CD14-positive monocyte (primary cell): ENCODE measurements at regions not wholly inside any gene's neighbourhood (a gene's known extent, or its start where the extent isn't known, plus 50 kb on each side); places are given as distances from the start of the nearest gene placed in this dataset.
"Not testable (repeated sequence)": the region's sequence is repeated elsewhere in the genome, so short reads cannot be mapped to it uniquely, and the experiment has no call there.

ENCODE experiments used
- DNase-seq, 3 donors: peaks; one replicate each; pipeline ENCODE4 v3.0.0-alpha.2; 2011 to 2022
- H2AFZ ChIP-seq: 2 replicates; pipeline ENCODE4 v1.6.0; 2012; ENCODE audit warnings: mild to moderate bottlenecking, low read depth, low read length, inconsistent platforms; ENCODE audit not compliant: insufficient read depth, poor library complexity, severe bottlenecking
- H3K27ac ChIP-seq, 2 donors: 1 replicate in 1 of 2; 2 replicates in 1 of 2; pipeline ENCODE4 v1.5.1; 2012 to 2013; ENCODE audit warnings: low read length in 2 of 2, control low read depth in 1 of 2, inconsistent platforms in 1 of 2, low read depth in 1 of 2, mild to moderate bottlenecking in 1 of 2
- H3K27me3 ChIP-seq, 2 donors: one replicate each; pipeline versions ENCODE4 v1.6.0 to v1.6.1; 2011 to 2013; ENCODE audit warnings: low read length in 2 of 2; ENCODE audit not compliant: control insufficient read depth in 2 of 2, insufficient read depth in 2 of 2
- H3K36me3 ChIP-seq, 2 donors: replicated peaks in 1 of 2; 1 replicate in 1 of 2; 2 replicates in 1 of 2; pipeline versions ENCODE4 v1.5.1 to v1.6.1; 2012 to 2013; ENCODE audit warnings: low read length in 2 of 2, control low read depth in 1 of 2, inconsistent platforms in 1 of 2, mild to moderate bottlenecking in 1 of 2; ENCODE audit not compliant: insufficient read depth in 2 of 2, control insufficient read depth in 1 of 2
- H3K4me1 ChIP-seq, 2 donors: 1 replicate in 1 of 2; 2 replicates in 1 of 2; pipeline versions ENCODE4 v1.5.1 to v1.6.1; 2012 to 2013; ENCODE audit warnings: low read length in 2 of 2, control low read depth in 1 of 2, inconsistent platforms in 1 of 2, mild to moderate bottlenecking in 1 of 2, moderate library complexity in 1 of 2; ENCODE audit not compliant: insufficient read depth in 2 of 2, control insufficient read depth in 1 of 2
- H3K4me2 ChIP-seq: replicated peaks from 2 replicates; pipeline ENCODE3; 2012; ENCODE audit warnings: low read length, moderate library complexity, mild to moderate bottlenecking; ENCODE audit not compliant: poor library complexity, severe bottlenecking; ENCODE audit errors: extremely low read depth
- H3K4me3 ChIP-seq, 3 experiments: fragments of 200-600 bp in 1 of 3; sonication (generic) in 1 of 3; replicated peaks in 1 of 3; 1 replicate in 2 of 3; 2 replicates in 1 of 3; pipeline ENCODE4 v1.5.1; 2011 to 2013; ENCODE audit warnings: low read length in 3 of 3, mild to moderate bottlenecking in 3 of 3, control low read depth in 2 of 3, low read depth in 2 of 3, inconsistent platforms in 1 of 3, moderate library complexity in 1 of 3
- H3K79me2 ChIP-seq: 2 replicates; pipeline ENCODE4 v1.6.0; 2012; ENCODE audit warnings: mild to moderate bottlenecking, control low read depth, inconsistent platforms, low read length, moderate library complexity; ENCODE audit not compliant: insufficient read depth
- H3K9ac ChIP-seq: 2 replicates; pipeline ENCODE4 v1.6.0; 2017; ENCODE audit warnings: low read length, mild to moderate bottlenecking; ENCODE audit not compliant: insufficient read depth, poor library complexity, severe bottlenecking
- H3K9me3 ChIP-seq, 2 donors: replicated peaks in 1 of 2; 1 replicate in 1 of 2; 2 replicates in 1 of 2; pipeline versions ENCODE4 v1.5.1 to v1.6.1; 2012 to 2013; ENCODE audit warnings: low read length in 2 of 2, control low read depth in 1 of 2; ENCODE audit not compliant: control insufficient read depth in 1 of 2, insufficient read depth in 1 of 2
- H4K20me1 ChIP-seq: 2 replicates; pipeline ENCODE4 v1.6.0; 2012; ENCODE audit warnings: mild to moderate bottlenecking, low read length, control low read depth, moderate library complexity; ENCODE audit not compliant: insufficient read depth
- H3K27ac Mint-ChIP-seq, 7 donors: one replicate each; pipeline ENCODE4 v1.8.0; 2020; ENCODE audit warnings: mild to moderate bottlenecking in 7 of 7, mixed read lengths in 7 of 7, moderate library complexity in 6 of 7, inconsistent platforms in 2 of 7
- H3K27me3 Mint-ChIP-seq, 3 donors: one replicate each; pipeline ENCODE4 v1.8.0; 2021 to 2022; ENCODE audit warnings: low read depth in 3 of 3, mild to moderate bottlenecking in 3 of 3, mixed read lengths in 3 of 3, moderate library complexity in 3 of 3, inconsistent platforms in 1 of 3
- H3K36me3 Mint-ChIP-seq, 2 donors: one replicate each; pipeline ENCODE4 v1.8.0; 2020; ENCODE audit warnings: mixed read lengths in 2 of 2, inconsistent platforms in 1 of 2, mild to moderate bottlenecking in 1 of 2
- H3K4me1 Mint-ChIP-seq: one replicate; pipeline ENCODE4 v1.8.0; 2020; ENCODE audit warnings: mild to moderate bottlenecking, mixed read lengths
- H3K4me3 Mint-ChIP-seq, 2 donors: one replicate each; pipeline ENCODE4 v1.8.0; 2020; ENCODE audit warnings: mild to moderate bottlenecking in 2 of 2, mixed read lengths in 2 of 2, moderate library complexity in 1 of 2
- H3K9me3 Mint-ChIP-seq, 7 donors: one replicate each; pipeline ENCODE4 v1.8.0; 2020 to 2022; ENCODE audit warnings: mixed read lengths in 7 of 7, mild to moderate bottlenecking in 6 of 7, moderate library complexity in 6 of 7, inconsistent platforms in 2 of 7
- WGBS: methylation state at CpG from one replicate; pipeline ENCODE4 v1.1.5; 2013; ENCODE audit warnings: missing lambda C conversion rate; ENCODE audit not compliant: insufficient coverage; 5-methylcytosine and 5-hydroxymethylcytosine counted together
- intact Hi-C, 2 donors: fragments of 100-400 bp; cut with micrococcal nuclease; formaldehyde crosslinking; loops; one replicate each; pipeline versions ENCODE4 v1.15.0 to v1.15.1; 2023
- TF ChIP-seq, protein P1 (sequence below): fragments of 200-600 bp; IDR thresholded peaks from one replicate; pipeline ENCODE4 v1.8.0; 2022; ENCODE audit warnings: antibody characterized with exemption, mild to moderate bottlenecking

DNA sequence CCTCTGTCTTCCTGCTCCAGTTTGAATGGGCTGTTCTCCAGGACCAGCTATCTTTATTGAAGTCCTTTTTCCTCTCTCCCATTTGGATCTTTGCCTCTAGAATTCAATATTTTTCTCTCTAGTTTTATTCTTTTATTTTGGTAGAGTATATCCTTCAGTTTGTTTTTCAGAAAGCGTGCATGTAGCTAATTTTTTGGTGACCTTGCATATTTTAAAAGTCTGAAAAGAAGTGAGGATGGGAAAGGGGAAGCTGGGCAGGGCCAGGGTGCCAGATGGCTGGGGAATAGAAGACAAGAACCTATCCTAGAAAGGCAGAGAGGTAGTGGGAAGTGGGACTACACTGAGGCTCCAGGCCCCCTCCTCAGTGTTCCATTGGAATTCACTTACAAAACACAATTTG, 95.0 kb upstream of the ZBED5 start:
- H3K27ac Mint-ChIP-seq: no peak overlapping the region
- Histone ChIP-seq H3K4me3 (no peak overlapping the region), H2AFZ (no peak overlapping the region), H3K9ac (no peak overlapping the region), H3K27ac (no peak overlapping the region), H3K36me3 (no peaks in the 10 kb centered on the region), H3K79me2 (no peaks in the 10 kb centered on the region), H3K27me3 (no peaks in the 10 kb centered on the region), H3K9me3 (peaks cover 0 to 6% of the 10 kb centered on the region in 2 donors), H4K20me1 (no peaks in the 10 kb centered on the region), H3K4me1 (no peaks in the 10 kb centered on the region), H3K4me2 (no peak overlapping the region)
- H3K9me3 Mint-ChIP-seq: peaks cover 9 to 23% (median 18%) of the 10 kb centered on the region in 7 donors
- H3K4me3 Mint-ChIP-seq: no peak overlapping the region
- H3K36me3 Mint-ChIP-seq: no peaks in the 10 kb centered on the region
- intact Hi-C loops: no loop called here
- peaks cover 5% of the 10 kb centered on the region for H3K4me1 Mint-ChIP-seq
- TF ChIP-seq, protein P1, sequence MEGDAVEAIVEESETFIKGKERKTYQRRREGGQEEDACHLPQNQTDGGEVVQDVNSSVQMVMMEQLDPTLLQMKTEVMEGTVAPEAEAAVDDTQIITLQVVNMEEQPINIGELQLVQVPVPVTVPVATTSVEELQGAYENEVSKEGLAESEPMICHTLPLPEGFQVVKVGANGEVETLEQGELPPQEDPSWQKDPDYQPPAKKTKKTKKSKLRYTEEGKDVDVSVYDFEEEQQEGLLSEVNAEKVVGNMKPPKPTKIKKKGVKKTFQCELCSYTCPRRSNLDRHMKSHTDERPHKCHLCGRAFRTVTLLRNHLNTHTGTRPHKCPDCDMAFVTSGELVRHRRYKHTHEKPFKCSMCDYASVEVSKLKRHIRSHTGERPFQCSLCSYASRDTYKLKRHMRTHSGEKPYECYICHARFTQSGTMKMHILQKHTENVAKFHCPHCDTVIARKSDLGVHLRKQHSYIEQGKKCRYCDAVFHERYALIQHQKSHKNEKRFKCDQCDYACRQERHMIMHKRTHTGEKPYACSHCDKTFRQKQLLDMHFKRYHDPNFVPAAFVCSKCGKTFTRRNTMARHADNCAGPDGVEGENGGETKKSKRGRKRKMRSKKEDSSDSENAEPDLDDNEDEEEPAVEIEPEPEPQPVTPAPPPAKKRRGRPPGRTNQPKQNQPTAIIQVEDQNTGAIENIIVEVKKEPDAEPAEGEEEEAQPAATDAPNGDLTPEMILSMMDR: no peak
- DNase-seq: no peak
- no CpG with 5 or more reads among the region's 1 CpG for WGBS
- peaks cover 2 to 7% (median 3%) of the 10 kb centered on the region in 3 donors for H3K27me3 Mint-ChIP-seq

DNA sequence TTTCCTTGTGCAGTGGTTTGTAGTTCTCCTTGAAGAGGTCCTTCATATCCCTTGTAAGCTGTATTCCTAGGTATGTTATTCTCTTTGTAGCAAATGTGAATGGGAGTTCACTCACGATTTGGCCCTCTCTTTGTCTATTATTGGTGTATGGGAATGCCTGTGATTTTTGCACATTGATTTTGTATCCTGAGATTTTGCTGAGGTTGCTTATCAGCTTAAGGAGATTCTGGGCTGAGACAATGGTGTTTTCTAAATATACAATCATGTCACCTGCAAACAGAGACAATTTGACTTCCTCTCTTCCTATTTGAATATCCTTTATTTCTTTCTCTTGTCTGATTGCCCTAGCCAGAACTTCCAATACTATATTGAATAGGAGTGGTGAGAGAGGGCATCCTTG, 90.1 kb upstream of the ZBED5 start:
- H3K4me3 Mint-ChIP-seq, intact Hi-C loops: not testable (repeated sequence)
- no CpG with 5 or more reads among the region's 1 CpG for WGBS

More for the DNA sequence above, 90.1 kb upstream of the ZBED5 start:
- H3K36me3 ChIP-seq, H3K27me3 ChIP-seq, H3K9ac ChIP-seq, H3K27ac Mint-ChIP-seq, H3K27ac ChIP-seq, H4K20me1 ChIP-seq, H3K79me2 ChIP-seq, H3K36me3 Mint-ChIP-seq, H3K27me3 Mint-ChIP-seq, H3K4me1 Mint-ChIP-seq, H3K4me2 ChIP-seq, H3K9me3 Mint-ChIP-seq, H3K4me3 ChIP-seq, H3K4me1 ChIP-seq, H2AFZ ChIP-seq, H3K9me3 ChIP-seq, DNase-seq: not testable (repeated sequence)
